Inflammatory macrophage (primary cell): ENCODE measurements at regions not wholly inside any gene's neighbourhood (a gene's known extent, or its start where the extent isn't known, plus 50 kb on each side); places are given as distances from the start of the nearest gene placed in this dataset.

Experiments used
- DNase-seq, 2 donors: peaks; one replicate each; pipeline ENCODE4 v3.0.0-alpha.2; 2020 to 2022

DNA sequence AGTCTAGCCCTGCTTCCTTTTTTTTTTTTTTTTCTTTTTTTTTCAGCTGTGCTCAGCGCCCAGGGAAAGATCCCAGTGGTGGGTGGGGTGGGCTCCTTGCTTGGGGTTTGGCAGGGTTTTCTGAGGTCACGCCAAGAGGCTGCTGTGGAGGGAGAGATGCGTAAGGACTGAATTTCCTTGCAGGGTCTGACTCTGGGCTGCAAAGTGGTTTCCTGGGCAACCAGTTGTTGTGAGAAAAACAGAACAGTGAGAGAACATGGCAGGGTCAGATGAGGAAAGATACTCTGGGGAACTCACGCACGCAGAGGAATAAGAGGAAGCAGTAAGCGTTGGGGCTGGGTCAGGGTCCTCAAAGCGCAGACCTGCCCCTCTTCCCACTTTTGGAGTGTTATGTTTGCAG, 119.5 kb downstream of the IRF8 start:
- peak; percentile 75 to 78 for DNase-seq

DNA sequence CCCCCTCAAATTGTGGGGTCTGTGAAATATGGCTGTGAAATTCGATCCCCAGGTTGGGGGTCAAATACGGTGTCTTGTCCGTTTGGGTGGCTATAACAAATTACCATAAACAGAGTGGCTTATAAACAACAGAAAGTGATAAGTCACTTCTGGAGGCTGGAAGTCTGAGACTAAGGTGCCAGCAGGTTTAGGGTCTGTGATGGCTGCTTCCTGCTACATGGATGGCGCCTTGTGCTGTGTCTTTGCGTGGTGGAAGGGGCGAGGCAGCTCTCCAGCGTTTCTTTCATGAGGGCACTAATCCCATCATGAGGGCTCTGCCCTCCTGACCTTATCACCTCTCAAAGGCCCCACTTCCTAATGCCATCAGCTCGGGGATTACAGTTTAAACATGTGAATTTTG, 120.0 kb downstream of the IRF8 start:
- DNase-seq = no peak

- no peak for DNase-seq
Observed at GRCh38 chr16:86019446-86020047, 120.6 kb downstream of the IRF8 start.

DNA sequence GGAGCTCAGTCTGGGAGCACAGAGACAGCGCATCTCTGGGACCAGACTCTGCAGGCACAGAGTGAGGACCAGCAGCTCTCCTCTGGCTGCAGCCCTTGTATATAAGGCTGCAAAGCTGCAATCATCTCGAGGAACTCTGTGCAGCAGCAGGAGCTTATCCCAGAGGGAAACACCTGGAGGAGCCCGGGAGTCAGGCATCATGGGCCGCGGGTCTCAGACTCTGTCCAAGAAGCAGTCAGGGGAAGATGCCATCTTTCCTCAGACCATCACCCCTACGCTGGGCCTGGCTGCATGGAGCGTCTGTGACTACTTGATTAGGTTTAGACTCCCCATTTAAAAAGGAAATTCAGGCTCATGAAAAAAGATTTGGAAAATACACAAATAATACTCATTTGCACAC, 122.0 kb downstream of the IRF8 start:
- DNase-seq = no peak

DNA sequence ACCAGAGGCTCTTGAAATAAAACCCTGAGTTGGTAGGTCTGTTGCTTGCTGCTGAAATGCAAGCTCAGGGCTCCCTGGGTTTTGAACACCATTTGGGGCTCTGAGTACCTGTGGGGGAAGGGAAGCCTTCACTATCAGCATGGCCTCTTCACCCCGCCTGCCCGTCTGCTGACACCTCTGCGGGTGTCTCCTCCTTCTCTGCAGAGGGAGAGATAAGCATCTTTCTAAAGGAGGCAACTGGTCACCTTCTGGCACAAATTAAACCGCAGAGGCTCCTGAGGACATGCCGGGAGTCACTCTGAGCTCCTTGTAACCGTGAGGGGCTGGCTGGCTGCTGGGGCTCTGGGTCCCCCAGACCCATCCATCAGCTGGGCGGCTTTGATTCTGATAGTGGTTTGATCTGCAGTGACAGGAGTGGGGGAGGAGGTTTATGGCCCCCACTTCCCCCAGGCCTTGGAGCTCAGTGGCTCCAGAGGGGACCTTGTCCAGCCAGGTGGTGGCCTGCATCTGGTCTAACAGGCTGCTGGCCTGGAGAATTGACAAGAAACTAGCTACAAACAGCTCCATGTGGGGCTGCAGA, 123.5 kb downstream of the IRF8 start:
- no peak for DNase-seq

DNA sequence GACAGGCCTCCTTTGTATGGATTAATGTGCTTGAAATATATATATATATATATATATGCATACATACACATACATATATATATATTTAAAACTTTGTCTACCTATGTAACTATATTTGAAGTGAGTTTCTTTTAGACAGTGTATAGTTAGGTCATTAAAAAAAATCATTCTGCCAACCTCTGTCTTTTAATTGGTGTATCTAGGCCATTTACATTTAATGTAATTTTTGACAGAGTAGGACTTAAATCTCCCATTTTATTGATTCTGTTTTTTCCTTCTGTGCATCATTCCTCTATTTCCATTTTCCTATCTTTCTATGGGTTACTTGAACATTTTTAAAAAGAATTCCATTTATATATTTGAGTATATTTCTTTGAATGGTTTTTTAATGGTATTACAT, 125.2 kb downstream of the IRF8 start:
- DNase-seq = no peak

DNA sequence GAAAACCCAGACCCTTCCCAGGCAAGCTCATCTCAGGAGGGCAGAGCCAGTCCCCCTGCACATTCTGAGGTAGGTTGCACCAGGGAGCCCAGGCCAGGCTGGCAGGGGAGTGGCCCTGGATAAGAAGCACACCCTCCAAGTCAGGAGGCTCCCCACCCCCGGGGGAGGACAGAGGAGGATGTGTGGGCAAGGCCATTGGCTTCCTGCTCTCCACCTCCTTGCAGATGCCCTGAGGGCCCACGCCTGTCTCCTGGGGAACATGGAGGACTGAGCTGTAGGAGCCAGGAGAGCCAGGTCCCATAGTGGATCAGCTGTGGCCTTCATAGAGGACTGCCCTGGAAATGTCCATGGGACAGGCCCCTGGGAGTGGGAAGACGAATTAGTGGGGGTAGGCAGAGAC, 126.7 kb downstream of the IRF8 start:
- no peak for DNase-seq

DNA sequence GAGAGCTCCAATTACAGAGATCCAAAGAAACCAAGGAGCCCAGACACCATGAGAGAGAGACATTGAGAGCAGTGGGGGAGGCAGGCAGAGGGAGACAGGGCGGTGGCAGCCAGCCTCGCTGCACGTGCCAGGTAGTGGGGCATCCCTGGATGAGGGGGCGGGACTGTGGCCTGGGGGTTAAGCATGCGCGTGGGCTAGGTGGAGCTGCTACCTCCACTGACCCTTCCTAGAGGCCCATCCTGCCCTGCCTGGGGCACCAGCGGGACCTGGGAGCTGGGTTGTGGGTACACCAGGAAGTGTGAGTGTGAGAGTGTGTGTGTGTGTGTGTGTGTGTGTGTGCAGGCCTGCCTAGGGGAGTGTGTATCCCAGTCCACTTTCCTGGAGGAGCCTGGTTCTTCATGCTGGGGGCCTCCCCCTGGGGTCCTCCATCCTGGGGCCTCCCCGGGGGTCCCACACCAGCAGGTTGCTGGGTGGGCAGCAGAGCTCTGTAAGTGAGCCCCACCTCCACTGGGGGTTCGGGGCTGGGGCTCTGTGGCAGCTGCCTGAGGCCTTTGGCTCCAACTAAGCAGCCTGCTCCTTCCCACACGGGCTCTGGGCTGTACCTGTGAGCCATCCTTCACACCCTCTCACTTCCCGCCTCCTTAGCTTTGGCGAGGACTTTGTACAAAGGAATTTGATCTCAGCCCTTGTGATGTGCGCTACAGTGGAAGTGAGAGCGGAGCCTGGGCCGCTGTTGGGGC, 127.4 kb downstream of the IRF8 start:
- no peak for DNase-seq

DNA sequence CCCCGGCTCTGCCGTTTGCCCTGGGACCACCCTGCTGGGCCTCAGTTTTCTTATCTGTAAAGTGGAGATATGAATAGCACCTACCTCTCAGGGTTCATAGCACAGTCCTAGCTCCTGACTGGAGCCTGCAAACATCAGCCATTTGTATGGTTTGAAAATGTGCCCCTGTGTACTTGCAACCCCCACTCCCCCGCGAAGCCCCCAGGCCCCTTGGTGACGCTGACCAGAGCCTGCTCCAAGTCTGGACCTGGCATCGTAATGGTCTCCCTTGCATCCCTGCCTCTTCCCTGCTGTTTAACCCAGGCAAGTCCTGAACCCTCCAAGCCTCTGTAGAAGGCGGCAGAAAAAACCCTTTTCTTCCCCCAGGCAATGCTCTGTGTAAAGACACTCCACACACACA, 128.0 kb downstream of the IRF8 start:
- no peak for DNase-seq

- DNase-seq = no peak
Observed at GRCh38 chr16:86027373-86028126, 128.6 kb downstream of the IRF8 start.

DNA sequence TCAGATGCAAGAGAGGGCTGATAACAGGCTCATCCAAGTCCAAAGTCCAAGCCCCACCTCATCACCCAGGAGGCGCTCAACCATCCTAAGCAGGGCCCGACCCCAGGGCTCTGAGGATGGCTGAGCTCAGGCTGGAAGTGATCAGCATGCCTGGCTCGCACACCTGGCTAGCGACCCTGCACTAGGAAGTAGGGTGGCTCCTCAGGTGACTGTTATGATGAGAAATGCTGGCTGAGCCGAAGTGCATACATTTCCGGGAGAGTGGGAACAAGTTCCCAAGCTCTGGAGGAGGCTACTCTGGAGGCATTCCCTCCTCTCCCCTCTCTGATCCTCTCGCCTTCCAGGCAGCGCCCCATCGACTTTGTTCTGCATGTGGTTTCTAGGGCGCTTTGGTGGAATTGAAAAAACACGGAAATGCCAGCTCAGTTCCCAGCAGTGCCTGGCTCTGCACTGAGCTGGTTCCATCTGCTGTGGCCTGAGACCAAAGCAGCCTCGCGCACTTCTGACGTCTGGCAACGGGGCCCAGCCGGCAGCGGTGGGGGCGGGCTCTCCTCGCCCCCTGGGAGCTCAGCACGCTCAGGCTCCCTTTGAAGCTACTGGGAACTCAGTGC, 130.3 kb downstream of the IRF8 start:
- no peak for DNase-seq

GRCh38 chr16:86030116-86030515, 131.2 kb downstream of the IRF8 start:
- DNase-seq = no peak

DNA sequence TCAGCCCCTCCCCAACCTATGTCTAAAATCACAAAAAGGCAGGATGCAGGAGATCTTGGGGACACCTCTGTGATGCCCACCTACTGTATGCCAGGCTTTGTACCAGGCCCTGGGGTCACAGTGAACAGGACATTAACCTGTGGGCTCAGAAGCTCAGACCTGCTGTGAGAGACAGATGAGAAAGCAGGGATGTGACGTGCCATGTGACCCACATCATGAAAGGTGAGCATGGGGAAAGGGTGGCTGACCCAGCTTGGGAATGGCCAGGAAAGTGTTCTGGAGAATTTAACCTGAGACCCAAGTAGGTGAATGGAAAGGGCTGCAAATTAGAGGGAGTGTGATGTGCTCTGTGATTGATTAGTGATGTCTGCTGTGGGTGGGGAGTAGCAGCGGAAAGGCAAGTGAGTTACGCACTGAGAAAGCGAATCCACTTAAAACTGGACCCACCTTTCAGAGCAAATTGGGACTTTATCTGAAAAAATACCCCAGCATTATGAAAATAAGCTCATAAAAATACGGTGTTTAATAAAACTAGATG, 132.2 kb downstream of the IRF8 start:
- no peak for DNase-seq

GRCh38 chr16:86033016-86033474, 134.1 kb downstream of the IRF8 start:
- no peak for DNase-seq

- no peak for DNase-seq
Observed at GRCh38 chr16:86033971-86034370, 135.0 kb downstream of the IRF8 start.

DNA sequence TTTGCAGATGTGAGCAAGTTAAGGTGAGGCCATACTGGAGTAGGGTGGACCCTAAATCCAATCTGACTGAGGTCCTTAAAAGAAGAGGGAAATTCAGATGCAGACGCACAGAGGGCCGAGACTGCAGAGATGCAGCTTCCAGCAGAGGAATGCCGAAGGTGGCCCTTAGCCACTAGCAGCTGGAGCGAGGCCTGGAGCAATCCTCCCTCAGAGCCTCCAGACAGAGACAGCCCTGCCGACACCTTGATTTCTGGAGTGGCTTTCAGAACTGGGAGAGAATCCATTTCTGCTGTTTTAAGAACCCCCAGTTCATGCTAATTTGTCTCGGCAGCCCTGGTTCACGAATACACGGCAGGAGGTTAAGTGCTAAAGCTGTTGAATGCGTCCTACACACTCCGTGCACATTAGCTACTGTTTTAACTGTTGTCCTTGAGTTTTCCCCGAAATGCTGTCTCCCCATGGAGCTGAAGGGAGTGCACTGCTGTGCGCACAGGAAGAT, 135.5 kb downstream of the IRF8 start:
- no peak for DNase-seq

- DNase-seq = no peak
Observed at GRCh38 chr16:86035906-86036305, 136.9 kb downstream of the IRF8 start.

DNA sequence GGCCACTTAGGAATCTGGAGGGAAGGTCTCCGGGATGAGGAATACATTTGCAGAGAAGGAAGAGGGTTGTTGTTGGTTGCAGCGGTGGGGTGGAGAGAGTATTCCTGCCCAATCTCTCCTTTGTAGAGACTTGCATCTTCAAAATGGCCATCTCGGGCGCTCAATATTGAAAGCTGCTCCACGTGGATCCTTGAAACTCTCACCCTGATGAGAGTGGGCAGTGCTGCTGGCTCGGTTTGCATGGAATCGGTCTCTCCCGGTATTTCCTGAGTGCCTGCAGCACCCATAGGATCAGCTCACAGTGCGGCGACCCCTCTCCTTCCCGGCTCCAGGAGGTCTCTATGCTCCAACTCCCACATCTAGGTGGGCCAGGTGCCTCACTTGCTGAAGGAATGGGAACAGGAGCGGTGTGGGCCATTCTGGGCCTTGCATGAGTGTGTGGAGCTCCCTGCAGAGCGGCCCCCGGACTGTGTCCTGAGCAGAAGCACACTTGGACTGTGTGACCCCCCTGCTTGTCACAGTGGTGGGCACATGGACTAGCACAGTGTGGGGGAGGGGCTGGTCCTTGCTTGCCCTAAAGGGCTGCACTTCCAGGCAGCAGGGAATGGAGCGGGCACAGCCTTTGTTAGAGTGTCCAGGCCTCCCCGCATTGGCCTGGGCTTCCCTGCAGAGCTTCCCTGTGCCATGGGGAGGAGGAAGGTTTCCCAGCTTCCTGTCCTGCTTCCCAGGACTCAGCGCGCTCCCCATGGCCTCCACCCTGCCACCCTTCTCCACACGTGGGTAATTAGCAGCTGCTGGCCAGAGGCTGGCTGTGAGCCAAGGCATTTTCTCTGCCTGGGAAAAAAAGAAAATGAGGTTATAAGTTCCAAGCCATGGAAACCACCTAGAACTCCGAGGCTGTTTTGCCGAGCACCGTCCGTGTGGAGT, 139.3 kb downstream of the IRF8 start:
- no peak for DNase-seq

GRCh38 chr16:86038926-86039310, 140.0 kb downstream of the IRF8 start:
- no peak for DNase-seq

DNA sequence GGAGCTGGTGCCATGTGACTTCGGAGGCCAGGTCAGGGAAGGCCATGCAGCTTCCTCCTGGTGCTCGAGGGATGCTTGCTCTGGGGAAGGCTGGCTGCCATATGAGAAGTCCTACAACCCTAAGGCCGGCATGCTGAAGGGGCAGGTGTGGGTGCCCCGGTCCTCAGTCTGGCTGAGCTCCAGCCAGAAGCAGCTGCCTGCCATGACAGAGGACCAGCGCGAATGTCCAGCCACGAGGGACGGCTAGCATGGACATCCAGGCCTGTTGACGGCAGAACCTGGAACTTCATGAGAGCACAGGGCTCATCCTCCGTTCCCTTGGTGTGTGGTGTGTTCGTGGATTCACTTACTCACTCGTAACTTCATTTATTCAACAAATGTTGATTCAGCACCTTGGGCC, 140.6 kb downstream of the IRF8 start:
- DNase-seq = no peak

- no peak for DNase-seq
Observed at GRCh38 chr16:86040496-86040895, 141.5 kb downstream of the IRF8 start.
